GM18867 (cell line): ENCODE measurements at regions not wholly inside any gene's neighbourhood (a gene's known extent, or its start where the extent isn't known, plus 50 kb on each side); places are given as distances from the start of the nearest gene placed in this dataset.
"Not testable (repeated sequence)": the region's sequence is repeated elsewhere in the genome, so short reads cannot be mapped to it uniquely, and the experiment has no call there.

Experiments
- ATAC-seq: cut with Tn5 transposase; IDR thresholded peaks from one replicate; pipeline ENCODE4 v1.9.1; 2021; ENCODE audit warnings: mild to moderate bottlenecking, moderate library complexity; ENCODE audit not compliant: unreplicated experiment

DNA sequence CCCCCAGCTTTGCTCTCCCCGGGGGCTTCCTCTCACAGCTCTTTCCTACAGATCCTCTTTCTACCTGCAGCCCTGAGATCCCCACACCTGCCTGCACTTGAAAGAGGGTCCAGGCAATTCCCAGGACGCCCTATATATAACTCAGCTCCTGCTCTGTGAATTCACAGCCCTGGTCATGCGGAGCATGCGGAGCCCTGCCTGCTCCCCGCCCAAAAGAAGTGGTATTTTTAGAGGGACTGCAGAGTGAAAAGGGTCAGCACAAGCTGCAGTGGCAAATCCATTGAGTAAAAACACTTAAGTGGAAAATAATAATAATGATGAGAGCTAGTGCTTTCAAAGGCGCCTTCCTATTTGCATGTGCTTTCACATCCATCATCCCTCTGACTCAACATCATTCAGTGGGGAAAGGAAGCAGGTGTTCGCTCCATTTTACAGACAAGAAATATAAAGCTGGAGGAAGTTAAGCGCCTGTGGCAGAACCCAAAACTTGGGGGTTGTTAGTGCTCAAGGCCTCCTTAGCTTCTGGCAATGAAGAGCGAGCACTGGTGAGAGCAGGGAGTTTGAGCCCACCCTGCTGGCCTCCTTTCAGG, 76.3 kb upstream of the LIPC start:
- ATAC-seq: no peak

- no peak for ATAC-seq
Observed at GRCh38 chr15:58355973-58356372, 75.8 kb upstream of the LIPC start.

- ATAC-seq: no peak
Observed at GRCh38 chr15:58357529-58358476, 74.0 kb upstream of the LIPC start.

DNA sequence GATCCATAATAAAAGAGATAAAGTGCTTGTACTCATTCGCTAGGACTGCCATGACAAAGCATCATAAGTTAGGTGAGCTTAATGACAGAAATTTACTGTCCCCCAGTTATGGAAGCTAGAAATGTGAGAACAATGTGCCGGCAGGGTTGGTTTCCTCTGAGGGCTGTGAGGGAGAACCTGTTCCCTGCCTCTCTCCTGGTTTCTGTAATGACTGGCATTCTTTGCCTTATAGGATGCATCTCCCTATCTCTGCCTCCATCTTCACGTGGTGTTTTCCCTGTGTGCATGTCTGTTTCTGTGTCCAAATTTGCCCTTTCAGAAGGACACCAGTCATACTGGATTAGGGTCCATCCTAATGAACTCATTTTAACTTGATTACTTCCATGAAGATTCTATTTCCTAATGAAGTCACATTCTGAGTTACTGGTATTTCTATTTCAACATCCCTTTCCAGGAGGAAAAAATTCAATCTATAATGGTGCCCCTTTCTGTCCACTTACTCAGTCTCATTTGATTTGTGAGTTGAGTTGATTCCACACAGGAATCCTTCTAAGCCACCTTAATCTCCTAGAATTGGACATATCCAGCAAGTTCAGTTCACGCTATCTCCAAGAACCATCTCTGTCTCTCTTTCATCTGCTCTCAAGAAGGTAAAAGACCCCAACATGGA, 71.2 kb upstream of the LIPC start:
- no peak for ATAC-seq

GRCh38 chr15:58361273-58361759, 70.5 kb upstream of the LIPC start:
- no peak for ATAC-seq

DNA sequence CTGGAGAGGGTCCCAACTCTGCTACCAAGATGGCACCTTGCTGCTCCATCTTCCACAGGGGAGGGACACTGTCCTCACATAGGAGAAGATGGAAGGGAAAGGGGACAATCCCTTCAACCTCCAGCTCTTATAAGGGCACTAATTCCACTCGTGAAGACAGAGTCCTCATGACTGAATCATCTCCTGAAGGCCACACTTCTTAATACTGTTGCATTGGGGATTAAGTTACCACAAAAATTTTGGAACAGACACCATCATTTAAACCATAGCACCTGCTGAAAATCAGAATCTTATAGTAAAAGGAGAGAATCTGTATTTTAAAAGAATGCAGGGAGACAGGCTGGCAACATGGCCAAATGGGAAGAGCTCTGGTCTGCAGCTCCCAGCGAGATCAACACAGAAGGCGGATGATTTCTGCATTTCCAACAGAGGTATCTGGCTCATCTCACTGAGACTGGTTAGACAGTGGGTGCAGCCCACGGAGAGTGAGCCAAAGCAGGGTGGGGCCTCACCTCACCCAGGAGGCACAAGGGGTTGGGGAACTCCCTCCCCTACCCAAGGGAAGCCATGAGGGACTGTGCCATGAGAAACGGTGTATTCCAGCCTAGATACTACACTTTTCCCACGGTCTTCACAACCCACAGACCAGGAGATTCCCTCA, 69.4 kb upstream of the LIPC start:
- ATAC-seq: no peak

- not testable (repeated sequence) for ATAC-seq
Observed at GRCh38 chr15:58363118-58363517, 68.7 kb upstream of the LIPC start.

DNA sequence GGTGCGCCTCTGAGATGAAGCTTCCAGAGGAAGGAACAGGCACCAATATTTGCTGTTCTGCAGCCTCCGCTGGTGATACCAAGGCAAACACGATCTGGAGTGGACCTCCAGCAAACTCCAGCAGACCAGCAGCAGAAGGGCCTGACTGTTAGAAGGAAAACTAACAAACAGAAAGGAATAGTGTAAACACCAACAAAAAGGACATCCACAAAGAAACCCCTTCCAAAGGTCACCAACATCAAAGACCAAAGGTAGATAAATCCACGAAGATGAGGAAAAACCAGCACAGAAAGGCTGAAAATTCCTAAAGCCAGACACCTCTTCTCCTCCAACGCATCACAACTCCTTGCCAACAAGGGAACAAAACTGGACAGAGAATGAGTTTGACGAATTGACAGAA, 68.1 kb upstream of the LIPC start:
- ATAC-seq: not testable (repeated sequence)

DNA sequence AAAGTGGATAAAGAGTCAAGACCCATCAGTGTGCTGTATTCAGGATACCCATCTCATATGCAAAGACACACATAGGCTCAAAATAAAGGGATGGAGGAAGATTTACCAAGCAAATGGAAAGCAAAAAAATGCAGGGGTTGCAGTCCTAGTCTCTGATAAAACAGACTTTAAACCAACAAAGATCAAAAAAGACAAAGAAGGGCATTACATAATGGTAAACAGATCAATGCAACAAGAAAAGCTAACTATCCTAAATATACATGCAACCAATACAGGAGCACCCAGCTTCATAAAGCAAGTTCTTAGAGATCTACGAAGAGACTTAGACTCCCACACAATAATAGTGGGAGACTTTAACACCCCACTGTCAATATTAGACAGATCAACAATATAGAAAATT, 66.7 kb upstream of the LIPC start:
- ATAC-seq: not testable (repeated sequence)

- ATAC-seq: no peak
Observed at GRCh38 chr15:58369261-58369701, 62.5 kb upstream of the LIPC start.

DNA sequence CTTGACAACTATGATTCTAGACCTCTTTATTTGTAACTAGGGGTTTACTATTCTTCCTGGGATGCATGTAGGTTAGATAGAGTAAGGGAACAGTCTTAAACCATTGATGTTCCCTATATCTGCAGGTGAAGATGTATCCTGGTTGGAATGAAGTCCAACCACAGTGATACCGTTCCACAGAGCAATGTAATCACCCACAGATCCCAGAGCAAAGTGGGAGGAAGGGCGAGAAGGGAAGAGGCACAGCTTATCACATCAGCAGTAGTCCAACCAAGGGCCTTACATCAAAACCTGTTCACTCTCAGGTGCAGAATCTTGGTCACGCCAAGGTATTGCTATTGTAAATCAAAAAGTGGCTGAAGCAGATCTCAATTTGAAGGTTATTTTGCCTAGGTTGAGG, 61.8 kb upstream of the LIPC start:
- ATAC-seq: no peak

DNA sequence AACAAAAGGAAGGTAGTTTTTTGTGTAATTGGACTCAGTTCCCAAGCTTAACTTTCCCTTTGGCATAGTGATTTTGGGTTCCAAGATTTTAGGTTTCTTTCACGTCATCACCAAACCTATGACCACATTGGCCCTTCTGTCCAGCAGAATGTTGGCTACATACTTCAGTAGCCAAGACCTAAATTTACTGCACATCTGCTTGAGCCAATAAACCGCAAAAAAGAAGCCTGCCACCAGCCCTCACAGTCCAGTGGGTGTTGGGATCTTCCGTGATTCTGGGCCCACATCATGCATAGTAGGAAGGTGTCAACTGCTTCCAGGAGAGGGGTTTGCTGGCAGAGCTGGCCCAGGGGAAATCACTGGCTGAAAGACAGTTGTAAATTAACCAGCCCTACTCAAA, 57.6 kb upstream of the LIPC start:
- ATAC-seq: no peak

DNA sequence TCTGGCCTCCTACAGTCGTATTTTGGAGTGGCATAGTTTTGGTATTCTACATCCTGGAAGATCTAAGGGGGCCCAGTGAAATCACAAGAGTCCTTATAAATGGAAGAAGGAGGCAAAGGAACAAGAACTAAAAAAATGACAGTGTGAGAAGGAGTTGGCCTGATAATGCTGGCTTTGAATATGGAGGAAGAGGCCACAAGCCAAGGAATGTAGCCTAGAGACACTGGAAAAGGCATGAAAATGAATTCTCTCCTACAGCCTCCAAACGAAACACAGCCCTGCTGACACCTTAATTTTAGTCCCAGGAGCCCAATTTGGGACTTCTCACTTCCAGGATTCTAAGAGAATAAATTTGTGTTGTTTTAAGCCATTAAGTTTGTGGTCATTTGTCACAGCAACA, 54.6 kb upstream of the LIPC start:
- ATAC-seq: no peak

DNA sequence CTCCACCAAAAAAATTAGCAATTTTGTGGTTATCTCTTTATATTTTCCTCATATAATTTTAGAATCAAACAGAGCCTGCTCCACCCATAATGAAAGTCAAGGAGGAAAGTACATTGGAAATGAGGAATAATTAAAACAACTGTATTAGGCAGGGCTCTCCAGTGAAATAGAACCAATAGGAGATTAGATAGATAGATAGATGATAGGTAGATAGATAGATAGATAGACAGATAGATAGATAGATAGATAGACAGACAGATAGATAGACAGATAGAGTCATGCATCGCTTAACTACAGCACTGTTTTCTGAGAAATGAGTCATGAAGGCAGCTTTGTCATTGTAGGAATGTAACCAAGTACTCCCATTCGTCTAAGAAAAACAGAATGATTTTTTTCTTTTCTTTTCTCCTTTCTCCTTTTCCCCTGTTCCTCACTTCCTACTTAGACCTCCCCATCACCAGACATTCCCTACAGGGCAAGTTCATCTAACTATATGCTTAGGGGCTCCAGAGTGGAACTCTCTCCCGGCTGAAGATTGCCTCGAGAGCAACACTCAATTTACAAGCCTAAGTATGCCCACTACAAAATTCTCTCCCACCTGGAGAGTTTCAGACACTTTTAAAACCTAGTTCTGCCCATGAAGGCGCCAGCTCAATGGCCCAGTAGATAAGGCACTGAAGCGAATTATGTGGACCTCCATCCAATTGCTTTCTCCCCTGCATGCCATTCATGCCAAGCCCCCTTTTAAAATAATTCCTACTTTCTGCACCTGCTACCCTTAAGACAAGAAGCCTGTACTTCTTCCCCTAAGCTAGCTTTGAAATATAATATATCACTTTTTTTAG, 53.3 kb upstream of the LIPC start:
- no peak for ATAC-seq

- not testable (repeated sequence) for ATAC-seq
Observed at GRCh38 chr15:58379454-58379853, 52.3 kb upstream of the LIPC start.

DNA sequence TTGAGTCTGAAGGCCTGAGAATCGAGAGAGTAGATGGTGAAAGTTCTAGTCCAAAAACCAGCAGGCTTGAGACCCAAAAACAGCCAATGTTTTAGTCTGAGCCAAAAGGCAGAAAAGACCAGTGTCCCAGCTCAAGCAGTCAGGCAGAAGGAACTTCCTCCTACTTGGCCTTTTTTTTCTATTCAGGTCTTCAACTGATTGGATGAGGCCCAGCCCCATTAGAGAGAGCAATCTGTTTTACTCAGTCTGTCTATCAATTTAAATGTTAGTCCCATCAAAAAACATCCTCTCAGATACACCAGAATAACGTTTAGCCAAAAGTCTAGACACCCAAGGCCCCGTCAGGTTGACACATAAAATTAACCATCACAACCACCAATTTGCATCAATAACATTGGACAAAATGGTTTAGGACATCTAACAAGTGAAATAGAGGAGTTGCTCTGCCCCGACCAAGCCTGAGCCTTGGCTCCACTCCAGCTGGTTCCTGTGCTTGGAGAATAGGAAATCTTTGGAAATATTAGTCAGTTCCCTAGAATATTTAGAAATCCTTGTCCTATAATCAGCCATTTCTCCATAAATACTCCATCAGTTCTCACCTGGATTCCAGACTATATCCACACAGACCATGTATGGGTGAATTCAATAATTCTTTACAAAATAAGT, 51.4 kb upstream of the LIPC start:
- no peak for ATAC-seq

GRCh38 chr15:58381697-58382096, 50.1 kb upstream of the LIPC start:
- no peak for ATAC-seq
